UCSD-AML1 (cell line): ENCODE measurements at regions not wholly inside any gene's neighbourhood (a gene's known extent, or its start where the extent isn't known, plus 50 kb on each side); places are given as distances from the start of the nearest gene placed in this dataset.

Experiments used
- DNase-seq: peaks from one replicate; lab custom pipeline; 2025; ENCODE audit not compliant: unreplicated experiment; lab: John Stamatoyannopoulos, UW

- no peak for DNase-seq
These were observed 450.8 kb downstream of the GRXCR1 start for GRCh38 chr4:43343298-43343697.

- no peak for DNase-seq
These were observed 452.9 kb downstream of the GRXCR1 start for GRCh38 chr4:43345323-43345925.

- no peak for DNase-seq
These were observed 456.1 kb downstream of the GRXCR1 start for GRCh38 chr4:43348591-43348990.

GRCh38 chr4:43351970-43352806 is 459.7 kb downstream of the GRXCR1 start:
- DNase-seq, result no peak

- DNase-seq, result no peak
These were observed 460.3 kb downstream of the GRXCR1 start for GRCh38 chr4:43352859-43353258.

- no peak for DNase-seq
These were observed 461.0 kb downstream of the GRXCR1 start for GRCh38 chr4:43353552-43353951.

GRCh38 chr4:43356786-43357185 is 464.3 kb downstream of the GRXCR1 start:
- DNase-seq, result no peak

GRCh38 chr4:43357252-43357974 is 464.9 kb downstream of the GRXCR1 start:
- no peak for DNase-seq

GRCh38 chr4:43360296-43360695 is 467.8 kb downstream of the GRXCR1 start:
- no peak for DNase-seq

- no peak for DNase-seq
These were observed 470.5 kb downstream of the GRXCR1 start for GRCh38 chr4:43362875-43363636.

GRCh38 chr4:43369036-43369594 is 476.6 kb downstream of the GRXCR1 start:
- no peak for DNase-seq

GRCh38 chr4:43373201-43373600 is 480.7 kb downstream of the GRXCR1 start:
- no peak for DNase-seq

GRCh38 chr4:43374216-43374751 is 481.8 kb downstream of the GRXCR1 start:
- DNase-seq, result no peak

- DNase-seq, result no peak
These were observed 486.5 kb downstream of the GRXCR1 start for GRCh38 chr4:43379016-43379415.

GRCh38 chr4:43380093-43380492 is 487.6 kb downstream of the GRXCR1 start:
- DNase-seq, result no peak

- no peak for DNase-seq
These were observed 498.6 kb downstream of the GRXCR1 start for GRCh38 chr4:43391069-43391468.

GRCh38 chr4:43394976-43395375 is 502.5 kb downstream of the GRXCR1 start:
- no peak for DNase-seq

GRCh38 chr4:43399726-43400125 is 507.2 kb downstream of the GRXCR1 start:
- DNase-seq, result no peak

GRCh38 chr4:43402393-43402792 is 509.9 kb downstream of the GRXCR1 start:
- DNase-seq, result no peak

GRCh38 chr4:43410636-43411035 is 518.1 kb downstream of the GRXCR1 start:
- DNase-seq, result no peak

GRCh38 chr4:43411226-43411625 is 518.7 kb downstream of the GRXCR1 start:
- no peak for DNase-seq
